GM23338 (cell line): ENCODE measurements at regions not wholly inside any gene's neighbourhood (a gene's known extent, or its start where the extent isn't known, plus 50 kb on each side); places are given as distances from the start of the nearest gene placed in this dataset.

Source experiments
- ATAC-seq: fragments of 200-7000 bp; cut with Tn5 transposase; 3 replicates; pipeline ENCODE4 v1.9.1; 2020
- DNase-seq: peaks from one replicate; pipeline ENCODE4 v3.0.0-alpha.2; 2015; ENCODE audit warnings: low spot score
- H2AFZ ChIP-seq: fragments of 200-600 bp; sonication (generic); 2 replicates; pipeline ENCODE4 v1.8.0; 2016; ENCODE audit warnings: antibody characterized with exemption, mild to moderate bottlenecking, moderate library complexity
- H3F3A ChIP-seq: fragments of 200-600 bp; sonication (generic); replicated peaks from 2 replicates; pipeline ENCODE4 v1.8.0; 2017; ENCODE audit warnings: antibody characterized with exemption, mixed run types, low read depth
- H3K27ac ChIP-seq: fragments of 200-600 bp; sonication (generic); 2 replicates; pipeline ENCODE4 v1.6.1; 2016; ENCODE audit warnings: low read depth
- H3K27me3 ChIP-seq: fragments of 200-600 bp; sonication (generic); 2 replicates; pipeline ENCODE4 v1.8.0; 2016; ENCODE audit warnings: mild to moderate bottlenecking, mixed run types, moderate library complexity; ENCODE audit not compliant: insufficient read depth
- H3K36me3 ChIP-seq: fragments of 200-600 bp; sonication (generic); 2 replicates; pipeline ENCODE4 v1.8.0; 2016; ENCODE audit warnings: mild to moderate bottlenecking; ENCODE audit not compliant: insufficient read depth
- H3K4me1 ChIP-seq: fragments of 200-600 bp; sonication (generic); 2 replicates; pipeline ENCODE4 v1.8.0; 2016; ENCODE audit warnings: mild to moderate bottlenecking, moderate library complexity; ENCODE audit not compliant: insufficient read depth
- H3K4me2 ChIP-seq: fragments of 200-600 bp; sonication (generic); 2 replicates; pipeline ENCODE4 v1.7.1; 2017; ENCODE audit warnings: mixed run types
- H3K4me3 ChIP-seq: fragments of 200-600 bp; sonication (generic); 2 replicates; pipeline ENCODE4 v1.6.1; 2016; ENCODE audit warnings: mixed run types
- H3K79me2 ChIP-seq: fragments of 200-600 bp; sonication (generic); replicated peaks from 2 replicates; pipeline ENCODE4 v1.8.0; 2017; ENCODE audit warnings: mild to moderate bottlenecking; ENCODE audit not compliant: insufficient read depth
- H3K9me2 ChIP-seq: fragments of 200-600 bp; sonication (generic); 2 replicates; pipeline ENCODE4 v1.8.0; 2017; ENCODE audit not compliant: insufficient read depth
- H4K20me1 ChIP-seq: fragments of 200-600 bp; sonication (generic); replicated peaks from 2 replicates; pipeline ENCODE4 v1.8.0; 2017; ENCODE audit warnings: mild to moderate bottlenecking; ENCODE audit not compliant: insufficient read depth
- H3K27ac Mint-ChIP-seq: 2 replicates; pipeline ENCODE4 v1.8.0; 2020; ENCODE audit warnings: inconsistent platforms, mild to moderate bottlenecking, moderate library complexity, mixed read lengths
- H3K27me3 Mint-ChIP-seq: 3 replicates; pipeline ENCODE4 v1.8.0; 2022; ENCODE audit warnings: low read depth, mild to moderate bottlenecking, moderate library complexity, mixed read lengths, inconsistent platforms; ENCODE audit not compliant: insufficient read depth, poor library complexity
- H3K36me3 Mint-ChIP-seq: 3 replicates; pipeline ENCODE4 v1.8.0; 2021; ENCODE audit warnings: low read depth, mild to moderate bottlenecking, inconsistent platforms, moderate library complexity, mixed read lengths
- H3K4me1 Mint-ChIP-seq: 3 replicates; pipeline ENCODE4 v1.8.0; 2020; ENCODE audit warnings: mild to moderate bottlenecking, inconsistent platforms, mixed read lengths
- H3K4me3 Mint-ChIP-seq: 3 replicates; pipeline ENCODE4 v1.8.0; 2021; ENCODE audit warnings: moderate library complexity, mild to moderate bottlenecking, inconsistent platforms, mixed read lengths
- H3K9me3 Mint-ChIP-seq: 3 replicates; pipeline ENCODE4 v1.8.0; 2020; ENCODE audit warnings: moderate library complexity, mild to moderate bottlenecking, inconsistent platforms, mixed read lengths
- CTCF ChIP-seq, 2 experiments: fragments of 200-600 bp in 1 of 2; sonication (generic) in 1 of 2; conservative IDR thresholded peaks; 2 replicates each; pipeline versions ENCODE4 v1.5.1 to v1.6.1; 2016 to 2017; ENCODE audit warnings: antibody characterized with exemption in 2 of 2, low read depth in 2 of 2, mild to moderate bottlenecking in 2 of 2, moderate library complexity in 1 of 2
- ETS1 ChIP-seq: IDR thresholded peaks from 2 replicates; pipeline ENCODE4 v1.6.1; 2016; ENCODE audit warnings: antibody characterized with exemption
- POLR2AphosphoS5 ChIP-seq: IDR thresholded peaks from 2 replicates; pipeline ENCODE4 v1.6.1; 2016; ENCODE audit warnings: antibody characterized with exemption, low read depth
- REST ChIP-seq: IDR thresholded peaks from one replicate; pipeline ENCODE4 v1.6.1; 2018; ENCODE audit warnings: antibody characterized with exemption; ENCODE audit not compliant: unreplicated experiment
- STAT1 ChIP-seq: IDR thresholded peaks from one replicate; pipeline ENCODE4 v1.6.1; 2016; ENCODE audit warnings: antibody characterized with exemption; ENCODE audit not compliant: unreplicated experiment
- ZNF114 ChIP-seq: fragments of 250-450 bp; sonication (Bioruptor Pico); IDR thresholded peaks from 2 replicates; pipeline ENCODE4 v1.5.0; 2020; ENCODE audit warnings: mild to moderate bottlenecking, moderate library complexity
- ZNF331 ChIP-seq: fragments of 250-450 bp; sonication (Bioruptor Pico); IDR thresholded peaks from 2 replicates; pipeline ENCODE4 v1.5.0; 2020; ENCODE audit warnings: low read depth, mild to moderate bottlenecking, moderate library complexity

- Histone ChIP-seq H2AFZ (no peak overlapping the region), H3K9me2 (no peaks in the 10 kb centered on the region), H3K4me2 (no peak overlapping the region), H3K27ac (no peak overlapping the region), H3K4me1 (peaks cover 5% of the 10 kb centered on the region; the same call in 1 of the 2 replicates), H3K79me2 (no peaks in the 10 kb centered on the region), H3F3A (no peaks in the 10 kb centered on the region), H4K20me1 (no peaks in the 10 kb centered on the region), H3K36me3 (no peaks in the 10 kb centered on the region), H3K27me3 (no peaks in the 10 kb centered on the region), H3K4me3 (no peak overlapping the region)
- Mint-ChIP-seq H3K27ac (no peak overlapping the region), H3K36me3 (no peaks in the 10 kb centered on the region), H3K9me3 (peaks cover 69% of the 10 kb centered on the region), H3K4me1 (peaks cover 4% of the 10 kb centered on the region), H3K27me3 (no peaks in the 10 kb centered on the region), H3K4me3 (no peak overlapping the region)
- TF ChIP-seq ZNF331 (CRISPR knock-in tag): no peak
- no peak for TF ChIP-seq POLR2AphosphoS5
- no peak for TF ChIP-seq ETS1
- TF ChIP-seq REST: no peak
- no peak for TF ChIP-seq ZNF114 (CRISPR knock-in tag)
- ATAC-seq: no peak
- DNase-seq: no peak
Observed at GRCh38 chr15:46646490-46646889, 1011.7 kb downstream of the SQOR start.

- DNase-seq (no peak), ATAC-seq (no peak)
- no peaks in the 10 kb centered on the region for H4K20me1 ChIP-seq
- Mint-ChIP-seq H3K9me3 (peaks cover 71% of the 10 kb centered on the region), H3K27me3 (no peaks in the 10 kb centered on the region), H3K36me3 (no peaks in the 10 kb centered on the region), H3K27ac (no peak overlapping the region; the same call in 1 of the 2 replicates), H3K4me3 (no peak overlapping the region), H3K4me1 (peaks cover 4% of the 10 kb centered on the region)
- no peaks in the 10 kb centered on the region for H3K9me2 ChIP-seq
- H3K4me1 ChIP-seq: peaks cover 5% of the 10 kb centered on the region; the same call in 1 of the 2 replicates
- H2AFZ ChIP-seq: no peak overlapping the region
- H3K36me3 ChIP-seq: no peaks in the 10 kb centered on the region
- no peak overlapping the region for H3K4me3 ChIP-seq
- H3K4me2 ChIP-seq: no peak overlapping the region
- no peaks in the 10 kb centered on the region for H3K27me3 ChIP-seq
- H3K27ac ChIP-seq: no peak overlapping the region
- H3F3A ChIP-seq: no peaks in the 10 kb centered on the region
- H3K79me2 ChIP-seq: no peaks in the 10 kb centered on the region
- TF ChIP-seq STAT1 (no peak), ETS1 (no peak), POLR2AphosphoS5 (no peak), CTCF (conservative IDR thresholded peaks at IDR 0.05; ENCODE audit: low read depth in 2 of 2) (no peak)
Observed at GRCh38 chr15:46647046-46647445, 1012.2 kb downstream of the SQOR start.
